GM21390 (cell line): ENCODE measurements at regions not wholly inside any gene's neighbourhood (a gene's known extent, or its start where the extent isn't known, plus 50 kb on each side); places are given as distances from the start of the nearest gene placed in this dataset.

Source experiments
- ATAC-seq: cut with Tn5 transposase; IDR thresholded peaks from one replicate; pipeline ENCODE4 v1.9.1; 2021; ENCODE audit not compliant: unreplicated experiment

- no peak for ATAC-seq
Observed at GRCh38 chr18:57202881-57203280, 56.0 kb downstream of the BOD1L2 start.

GRCh38 chr18:57205641-57206040 is 58.8 kb downstream of the BOD1L2 start:
- no peak for ATAC-seq

GRCh38 chr18:57207124-57207916 is 60.4 kb downstream of the BOD1L2 start:
- no peak for ATAC-seq

- no peak for ATAC-seq
Observed at GRCh38 chr18:57208047-57208446, 61.2 kb downstream of the BOD1L2 start.

DNA sequence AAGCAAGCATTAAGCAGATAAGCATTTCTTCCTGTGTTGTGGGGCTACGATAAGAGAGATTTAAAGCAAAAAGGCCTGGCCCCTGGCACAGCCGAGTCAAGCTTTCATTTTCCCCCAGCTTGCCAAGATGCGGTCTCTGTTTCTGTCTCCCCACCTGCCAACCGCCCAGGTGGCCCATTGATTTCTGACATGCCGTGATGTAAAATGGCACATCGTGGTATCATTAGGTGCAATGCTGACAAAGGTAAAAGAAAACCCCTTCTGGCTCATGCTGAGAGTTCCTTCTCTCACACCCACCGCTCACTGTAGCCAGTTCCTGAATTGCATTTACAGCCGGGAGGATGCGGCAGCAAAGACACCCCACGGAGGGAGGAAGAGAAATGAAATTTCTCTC is 62.8 kb downstream of the BOD1L2 start:
- peak; percentile 55 for ATAC-seq

GRCh38 chr18:57210107-57210715 is 63.3 kb downstream of the BOD1L2 start:
- ATAC-seq = no peak

DNA sequence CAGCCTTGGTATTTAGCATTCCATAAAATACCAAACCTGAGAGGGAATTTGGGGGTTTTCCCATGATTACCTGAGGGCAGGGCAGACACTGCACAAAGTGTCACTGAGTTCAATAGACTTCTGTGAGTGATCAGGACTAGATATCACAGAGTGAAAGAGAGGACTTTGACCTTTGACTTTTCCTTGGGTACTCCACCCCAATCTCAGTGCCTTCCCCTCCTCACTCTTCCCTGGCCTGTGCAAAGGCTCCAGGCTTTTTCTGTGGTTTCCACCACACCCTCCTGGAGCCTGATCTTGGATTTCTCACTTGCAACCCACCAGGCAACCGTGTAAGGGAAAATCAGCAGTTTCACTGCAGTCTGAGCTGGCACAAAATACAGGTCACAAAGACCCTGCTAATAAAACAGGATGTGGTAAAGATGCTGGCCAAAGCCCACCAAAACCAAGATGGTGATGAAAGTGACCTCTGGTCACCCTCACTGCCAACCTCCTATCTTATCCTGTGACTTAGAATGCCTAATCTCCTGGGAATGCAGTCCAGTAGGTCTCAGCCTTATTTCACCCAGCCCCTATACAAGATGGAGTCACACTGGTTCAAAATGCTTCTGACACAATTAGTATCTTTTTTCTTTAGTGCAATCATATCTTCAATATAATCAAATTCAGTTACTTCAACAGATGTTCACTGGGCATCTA is 64.0 kb downstream of the BOD1L2 start:
- ATAC-seq = no peak

DNA sequence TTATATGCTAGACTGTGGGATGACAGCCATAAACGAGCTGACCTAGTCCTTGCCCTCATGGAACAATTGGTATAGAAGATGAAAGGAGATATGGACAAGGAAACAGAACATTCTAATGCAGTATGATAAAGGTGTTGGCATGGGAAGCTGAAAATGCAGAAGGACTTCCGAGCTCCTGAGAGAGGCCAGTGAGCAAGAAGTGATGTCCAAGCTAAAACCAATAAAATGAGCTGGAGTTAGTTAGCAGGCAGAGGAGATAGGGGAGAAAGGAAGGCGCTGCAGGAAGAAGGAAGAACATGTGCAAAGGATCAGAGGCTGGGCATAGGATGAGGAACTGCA is 64.5 kb downstream of the BOD1L2 start:
- ATAC-seq = no peak

DNA sequence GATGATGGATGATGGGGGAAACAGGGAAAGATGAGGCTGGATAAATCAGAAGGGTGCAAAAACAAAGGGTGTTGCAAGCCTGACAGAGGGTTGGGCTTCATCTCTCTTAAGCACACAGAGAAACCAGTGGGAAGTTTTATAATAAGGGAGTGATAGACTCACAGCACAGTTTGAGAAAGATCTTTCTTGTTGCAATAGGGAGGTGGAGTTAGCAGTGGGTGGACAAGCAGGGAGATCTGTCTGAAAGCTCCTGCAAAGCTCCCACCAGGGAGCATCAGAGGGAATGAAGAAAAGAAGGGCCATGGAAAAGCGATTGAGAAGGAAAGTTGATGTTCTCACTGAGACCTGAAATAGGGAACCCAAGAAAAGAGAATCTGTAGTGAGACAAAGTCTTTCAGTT is 64.9 kb downstream of the BOD1L2 start:
- ATAC-seq = no peak

GRCh38 chr18:57212678-57213077 is 65.8 kb downstream of the BOD1L2 start:
- ATAC-seq = no peak

GRCh38 chr18:57214976-57215375 is 68.1 kb downstream of the BOD1L2 start:
- no peak for ATAC-seq

- ATAC-seq = no peak
Observed at GRCh38 chr18:57218281-57218680, 71.4 kb downstream of the BOD1L2 start.

DNA sequence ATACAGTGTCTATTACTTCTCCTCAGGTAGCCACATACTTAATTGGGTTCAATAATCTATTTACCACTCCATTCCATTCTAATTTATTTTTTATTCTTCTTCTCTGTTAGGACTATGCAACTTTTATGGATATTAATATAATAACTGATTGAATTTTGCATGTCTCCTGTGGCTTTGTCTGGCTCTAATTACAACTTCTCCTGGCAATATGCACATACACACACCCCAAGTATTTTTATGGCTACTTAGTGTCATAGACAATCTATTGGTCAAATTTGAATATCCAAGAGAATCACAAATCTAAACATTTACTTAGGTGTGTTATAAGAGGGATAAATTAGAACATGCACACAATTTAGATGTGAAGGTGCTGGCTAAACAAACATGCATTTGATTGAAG is 73.1 kb downstream of the BOD1L2 start:
- ATAC-seq = no peak

- no peak for ATAC-seq
Observed at GRCh38 chr18:57220480-57220879, 73.6 kb downstream of the BOD1L2 start.

- ATAC-seq = no peak
Observed at GRCh38 chr18:57220930-57221483, 74.1 kb downstream of the BOD1L2 start.

DNA sequence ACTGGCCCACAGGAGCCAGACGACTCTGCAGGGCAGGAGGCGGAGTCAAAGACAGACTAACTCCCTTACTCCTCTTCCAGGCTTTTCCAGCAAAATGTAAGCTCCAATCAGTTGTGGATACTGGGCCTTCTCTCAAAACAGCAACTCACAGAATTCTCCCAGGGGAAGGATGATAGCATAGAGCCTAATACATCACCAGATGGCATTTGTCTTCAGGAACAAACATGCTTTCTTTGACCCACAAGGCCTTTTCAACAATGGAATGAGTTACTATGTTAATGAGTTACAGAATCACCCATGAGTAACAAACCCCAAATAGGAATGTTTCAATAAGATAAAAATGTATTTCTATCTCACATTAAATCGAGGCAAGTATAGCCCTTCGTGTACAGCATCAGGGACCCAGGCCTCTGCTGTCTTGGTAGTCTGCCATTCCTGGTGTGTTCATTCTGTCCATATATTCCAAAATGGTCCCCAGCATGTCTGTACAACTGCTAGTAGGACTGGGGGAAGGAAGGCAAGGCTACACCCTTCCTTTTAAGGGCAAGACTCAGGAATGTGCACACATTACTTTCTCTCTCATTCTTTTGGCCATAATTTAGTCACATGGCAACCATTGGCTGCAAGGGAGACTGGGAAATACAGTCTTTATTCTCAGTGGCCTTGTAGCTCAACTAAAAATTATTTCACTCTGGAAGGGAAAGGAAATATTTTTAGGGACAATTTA is 76.4 kb downstream of the BOD1L2 start:
- no peak for ATAC-seq

- ATAC-seq = no peak
Observed at GRCh38 chr18:57230861-57231585, 84.1 kb downstream of the BOD1L2 start.

- ATAC-seq = no peak
Observed at GRCh38 chr18:57231864-57232263, 85.0 kb downstream of the BOD1L2 start.

DNA sequence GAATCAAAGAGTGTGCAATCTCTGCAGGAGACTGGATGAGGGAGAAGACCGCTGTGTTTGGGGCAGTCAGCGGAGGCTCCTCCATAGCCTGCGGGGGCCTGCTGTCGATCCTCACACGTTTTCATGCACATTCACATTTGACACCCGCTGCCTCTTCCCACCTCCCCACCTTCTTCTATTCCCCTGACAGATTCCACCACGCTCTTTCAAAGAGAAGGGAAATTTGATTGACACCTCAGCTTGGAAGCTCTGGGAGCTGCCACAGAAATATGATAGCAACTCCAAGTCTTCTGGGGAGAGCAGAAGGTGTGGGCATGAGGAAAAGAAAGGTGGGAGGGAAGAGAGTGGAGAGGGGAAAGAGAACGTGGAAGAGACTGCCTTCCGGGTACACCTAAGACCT is 87.5 kb downstream of the BOD1L2 start:
- ATAC-seq = no peak

DNA sequence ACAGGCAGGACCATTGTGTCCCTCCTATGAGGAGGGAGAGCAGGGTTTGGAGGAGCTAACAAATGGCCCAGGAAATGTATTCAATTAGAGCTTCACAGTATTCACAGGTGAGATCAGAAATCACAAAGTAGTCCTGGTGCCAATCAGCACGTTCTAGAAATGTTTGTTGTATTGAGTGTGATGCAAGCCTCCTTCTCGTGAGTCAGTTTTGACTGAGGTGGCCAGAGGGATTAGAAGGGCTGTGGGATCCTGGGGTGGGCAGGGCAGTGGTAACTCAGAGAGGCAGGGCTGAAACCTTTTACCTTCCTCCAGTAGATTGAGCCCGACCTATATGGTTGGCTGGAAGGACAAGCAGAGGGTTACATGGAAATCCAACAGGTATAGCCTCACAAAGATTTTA is 95.0 kb downstream of the BOD1L2 start:
- ATAC-seq = no peak

DNA sequence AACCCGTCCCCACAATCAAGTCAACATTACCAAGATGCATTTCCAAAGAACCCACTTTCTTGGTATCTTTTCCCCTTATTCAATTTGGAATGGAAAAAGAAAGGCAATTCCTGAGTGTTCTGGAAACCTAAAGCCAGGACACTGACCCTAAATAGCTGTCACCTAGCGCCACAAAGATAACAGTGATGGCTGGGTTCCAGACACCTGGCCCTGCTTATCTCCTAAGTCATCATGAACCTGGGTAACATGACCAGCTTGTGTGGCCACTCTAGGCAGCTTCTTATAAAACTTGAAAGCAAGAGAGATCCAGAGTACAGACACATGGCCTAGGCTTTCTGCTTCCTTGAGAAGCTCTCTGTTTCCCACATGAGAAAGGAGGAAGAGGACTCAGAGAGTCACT is 95.4 kb downstream of the BOD1L2 start:
- ATAC-seq = no peak
